ENCODE measurements at regions not wholly inside any gene's neighbourhood (a gene's known extent, or its start where the extent isn't known, plus 50 kb on each side); places are given as distances from the start of the nearest gene placed in this dataset.
"Not testable (repeated sequence)": the region's sequence is repeated elsewhere in the genome, so short reads cannot be mapped to it uniquely, and the experiment has no call there.

DNA sequence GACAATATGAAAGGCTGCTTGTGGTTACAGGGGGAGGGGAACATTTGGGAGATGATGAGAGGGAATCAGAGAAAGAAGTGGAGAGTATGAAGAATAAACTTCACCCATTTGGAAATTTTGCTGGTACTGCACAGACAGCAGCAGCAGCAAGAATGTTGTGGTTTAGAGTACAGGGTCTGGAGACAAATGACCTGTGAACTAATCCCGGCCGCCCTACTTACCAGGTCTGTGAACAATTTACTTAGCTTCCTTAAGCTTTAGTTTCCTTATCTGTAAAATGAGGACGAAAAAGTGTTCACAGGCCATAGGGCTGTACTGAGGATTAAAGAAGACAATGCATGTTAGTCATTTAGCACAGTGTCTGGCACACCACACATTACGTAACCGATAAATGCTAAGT lies 685.4 kb upstream of the CELF4 start:
- no peak for DNase-seq

GRCh38 chr18:38244480-38244879 lies 678.9 kb upstream of the CELF4 start:
- DNase-seq, result no peak

DNA sequence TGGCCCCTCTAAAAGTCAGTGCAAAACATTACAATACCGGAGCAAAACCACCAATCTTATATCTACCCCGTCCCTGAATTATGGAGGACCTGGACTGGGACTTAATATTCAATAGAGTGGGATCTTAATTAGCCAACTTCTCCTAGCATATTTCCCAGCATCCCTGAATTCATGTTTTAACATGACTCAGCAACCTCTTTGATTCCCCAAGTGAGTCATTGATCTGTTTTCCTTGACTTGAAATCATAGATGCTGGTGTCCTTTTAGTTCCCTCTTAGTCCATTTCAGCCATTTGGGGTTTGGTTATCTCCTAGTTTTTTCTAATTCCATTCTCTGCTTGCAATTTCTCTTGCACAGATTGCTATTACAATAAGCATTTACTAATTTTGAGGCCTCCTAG lies 677.7 kb upstream of the CELF4 start:
- DNase-seq, result no peak

DNA sequence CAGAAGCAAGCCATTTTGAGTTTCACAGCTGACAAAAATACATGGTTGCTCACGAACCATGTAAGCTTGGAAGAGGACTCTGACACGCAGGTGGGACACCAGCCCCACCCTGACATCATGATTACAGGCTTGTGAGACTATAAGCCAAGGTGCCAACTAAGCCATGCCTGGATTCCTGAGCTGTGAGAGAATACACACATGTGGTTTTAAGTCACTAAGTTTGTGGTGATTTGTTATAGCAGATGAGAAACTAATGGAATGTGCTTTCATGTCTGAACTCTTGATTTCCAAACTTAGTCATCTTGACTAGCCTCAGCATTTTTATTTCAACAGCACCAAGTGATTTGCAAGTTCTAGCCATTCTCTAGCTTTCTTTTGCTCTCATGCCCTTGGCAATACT lies 676.1 kb upstream of the CELF4 start:
- DNase-seq, result no peak

- no peak for DNase-seq
Observed at GRCh38 chr18:38241216-38241615, 675.6 kb upstream of the CELF4 start.

- no peak for DNase-seq
Observed at GRCh38 chr18:38239606-38240005, 674.0 kb upstream of the CELF4 start.

GRCh38 chr18:38237796-38238195 lies 672.2 kb upstream of the CELF4 start:
- no peak for DNase-seq

DNA sequence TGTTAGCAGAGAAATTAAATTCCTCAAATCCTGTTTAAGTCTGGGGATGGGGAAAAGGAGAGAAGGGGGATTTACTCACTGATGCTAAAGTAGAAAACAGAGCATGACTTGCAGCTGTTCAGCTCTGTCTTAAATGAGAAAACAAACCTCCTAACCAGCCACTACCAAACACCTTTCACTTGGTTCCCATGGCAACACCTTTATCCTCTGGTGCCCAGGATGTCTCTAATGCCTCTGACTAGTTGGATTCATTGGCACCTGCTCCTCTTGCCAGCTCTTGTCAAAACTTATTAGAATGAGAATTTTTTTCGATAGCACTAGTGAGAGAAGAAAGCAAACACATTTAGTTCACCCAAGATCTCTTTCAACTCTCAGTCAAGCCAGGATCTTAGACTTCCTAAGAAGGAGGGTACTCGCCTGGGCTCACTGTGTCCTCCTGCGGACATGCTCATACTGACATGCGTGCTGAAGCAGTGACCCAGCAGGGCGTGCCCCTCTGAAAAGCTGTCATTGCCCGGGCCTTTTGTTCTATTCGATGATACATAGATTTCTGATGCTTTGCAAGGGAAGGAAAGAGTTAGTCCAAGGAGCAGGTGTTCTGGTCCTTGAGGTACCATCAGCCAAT lies 656.0 kb upstream of the CELF4 start:
- DNase-seq, result peak; percentile 31 to 33

GRCh38 chr18:38198956-38199355 lies 633.4 kb upstream of the CELF4 start:
- no peak for DNase-seq

DNA sequence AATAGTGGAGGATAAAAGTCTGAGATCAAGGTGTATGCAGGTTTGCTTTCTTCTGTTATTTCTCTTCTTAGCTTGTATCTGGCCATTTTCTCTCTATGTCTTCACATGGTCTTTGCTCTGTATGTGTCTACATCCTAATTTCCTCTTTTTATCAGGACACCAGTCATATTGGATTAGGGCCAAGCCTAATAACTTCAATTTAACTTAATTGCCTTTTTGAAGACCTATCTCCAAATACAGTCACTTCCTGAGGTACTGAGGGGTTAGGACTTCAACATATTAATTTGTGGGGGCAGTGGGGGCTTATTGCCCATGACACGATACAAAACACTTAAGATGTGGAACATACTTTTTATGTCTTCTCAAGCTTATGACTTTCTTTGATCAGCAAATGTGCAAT lies 632.9 kb upstream of the CELF4 start:
- DNase-seq, result no peak

DNA sequence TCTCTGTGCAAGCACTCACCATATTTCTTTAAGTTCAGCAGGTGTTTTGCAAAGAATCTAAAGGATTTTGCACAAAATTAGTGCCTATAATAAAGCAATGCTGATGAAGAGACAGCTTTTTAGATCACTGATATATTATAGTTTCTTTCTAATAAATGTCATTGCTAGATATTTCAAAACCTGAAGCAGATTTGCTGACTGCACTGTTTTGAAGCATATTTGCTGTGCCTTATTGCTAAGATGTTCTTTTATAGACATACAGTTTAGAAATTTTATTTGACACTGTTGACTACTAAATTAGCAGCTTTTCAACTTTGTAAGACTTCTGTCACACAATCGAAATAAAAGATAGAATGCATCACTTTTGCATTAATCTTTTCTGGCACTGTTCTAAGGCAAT lies 620.9 kb upstream of the CELF4 start:
- no peak for DNase-seq

DNA sequence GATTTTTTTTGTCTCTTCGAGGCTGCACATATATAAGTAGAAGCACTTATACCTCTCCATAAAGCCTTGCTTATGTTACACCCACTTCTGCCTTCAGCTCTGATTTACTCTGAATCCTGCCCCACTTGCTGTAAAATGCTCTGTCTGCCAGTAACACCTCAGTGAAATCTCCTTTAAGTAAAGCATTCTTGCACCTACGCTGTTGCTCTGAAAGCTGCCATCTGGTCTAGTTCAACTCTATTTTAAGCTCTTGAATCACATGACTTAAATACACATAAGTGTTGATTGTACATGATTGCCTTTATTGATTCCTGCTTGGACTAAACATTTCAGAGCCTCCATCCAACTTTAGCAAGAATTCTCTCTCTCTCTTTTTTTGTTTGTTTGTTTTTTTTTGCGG lies 609.0 kb upstream of the CELF4 start:
- DNase-seq, result peak in 1 of 2 experiments; percentile 21

DNA sequence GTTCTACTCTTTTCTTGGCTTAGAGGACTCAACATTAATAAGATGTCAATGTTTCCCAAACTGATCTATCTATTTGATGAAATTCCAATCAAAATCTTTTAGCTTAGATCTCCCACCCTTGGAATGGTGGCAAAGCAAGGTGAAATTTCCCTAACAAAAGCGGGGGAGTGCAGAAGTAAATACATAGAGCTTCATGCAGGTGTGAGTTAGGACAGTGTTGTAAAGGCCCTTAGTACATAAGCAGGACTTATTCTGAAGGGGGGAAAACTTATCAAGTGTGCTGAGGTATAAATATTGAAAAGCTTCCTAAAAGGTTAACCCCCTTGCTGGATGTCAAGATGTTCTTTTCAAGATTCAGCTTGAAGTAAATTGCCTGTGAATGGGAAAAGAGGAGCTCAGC lies 608.6 kb upstream of the CELF4 start:
- DNase-seq, result no peak

GRCh38 chr18:38170845-38171244 lies 605.2 kb upstream of the CELF4 start:
- no peak for DNase-seq

DNA sequence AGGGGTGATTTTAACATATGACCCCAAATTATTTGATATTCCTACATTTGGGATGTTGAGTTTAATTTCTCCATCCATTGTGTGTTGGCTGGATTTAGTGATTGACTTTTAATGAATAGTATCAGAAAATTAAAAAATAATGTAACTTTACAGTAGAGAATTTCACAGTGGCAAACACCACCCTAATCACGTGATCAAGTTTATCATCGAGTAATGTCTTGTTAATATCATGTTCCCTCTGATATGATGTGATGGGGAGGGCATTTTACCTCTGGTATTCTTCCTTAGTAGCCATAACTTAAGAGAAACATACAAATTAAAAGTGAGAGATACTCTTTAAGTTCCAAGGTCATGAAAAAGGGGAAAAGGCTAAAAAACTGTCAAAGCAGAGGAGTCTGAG lies 602.0 kb upstream of the CELF4 start:
- no peak for DNase-seq

DNA sequence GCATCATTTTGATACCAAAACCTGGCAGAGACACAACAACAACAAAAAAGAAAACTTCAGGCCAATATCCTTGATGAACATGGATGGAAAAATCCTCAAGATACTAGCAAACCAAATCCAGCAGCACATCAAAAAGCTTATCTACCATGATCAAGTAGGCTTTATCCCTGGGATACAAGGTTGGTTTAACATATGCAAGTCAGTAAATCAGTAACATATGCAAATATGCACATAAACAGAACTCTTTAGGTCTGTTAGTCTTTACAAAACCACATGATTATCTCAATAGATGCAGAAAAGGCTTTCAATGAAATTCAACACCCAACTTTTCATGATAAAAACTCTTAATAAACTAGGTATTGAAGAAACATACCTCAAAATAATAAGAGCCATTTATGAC lies 587.5 kb upstream of the CELF4 start:
- not testable (repeated sequence) for DNase-seq

GRCh38 chr18:38116716-38117115 lies 551.1 kb upstream of the CELF4 start:
- DNase-seq, result no peak

DNA sequence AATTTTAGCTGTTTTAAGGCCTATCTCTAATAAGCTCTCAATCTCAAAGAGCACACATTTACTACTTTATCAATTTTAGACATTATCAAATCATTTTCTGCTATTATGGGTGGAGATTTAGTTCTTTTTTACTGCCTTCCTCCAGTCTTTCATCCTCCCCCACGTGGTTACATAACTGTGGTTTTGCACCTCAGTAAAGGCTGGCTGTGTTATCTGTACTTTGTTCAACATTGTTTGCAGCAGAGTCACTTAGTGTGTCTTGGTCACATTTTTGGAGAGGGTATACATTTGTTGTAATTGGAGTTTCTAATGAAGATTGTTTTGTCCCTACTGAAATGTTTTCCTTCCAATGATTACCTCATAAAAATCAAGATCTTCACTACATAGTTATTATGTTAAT lies 549.6 kb upstream of the CELF4 start:
- no peak for DNase-seq

DNA sequence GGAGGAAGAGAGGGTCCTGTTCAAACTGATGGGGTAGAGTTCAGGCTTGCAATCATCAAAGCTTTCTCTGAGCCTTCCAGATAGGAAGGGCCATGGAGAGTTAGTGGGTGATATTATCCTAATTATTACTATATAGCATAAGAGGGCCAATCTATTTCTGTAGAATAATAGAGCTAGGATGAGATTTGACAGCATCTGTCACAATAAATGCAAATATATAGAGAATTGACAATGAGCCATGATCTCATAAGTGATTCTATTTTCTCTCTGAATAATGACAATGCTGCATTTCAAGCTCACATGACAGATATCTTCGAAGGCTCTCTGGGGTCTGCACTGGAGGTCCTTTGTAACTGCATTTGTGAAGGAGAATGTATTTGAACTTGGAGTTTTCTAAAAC lies 521.9 kb upstream of the CELF4 start:
- no peak for DNase-seq

DNA sequence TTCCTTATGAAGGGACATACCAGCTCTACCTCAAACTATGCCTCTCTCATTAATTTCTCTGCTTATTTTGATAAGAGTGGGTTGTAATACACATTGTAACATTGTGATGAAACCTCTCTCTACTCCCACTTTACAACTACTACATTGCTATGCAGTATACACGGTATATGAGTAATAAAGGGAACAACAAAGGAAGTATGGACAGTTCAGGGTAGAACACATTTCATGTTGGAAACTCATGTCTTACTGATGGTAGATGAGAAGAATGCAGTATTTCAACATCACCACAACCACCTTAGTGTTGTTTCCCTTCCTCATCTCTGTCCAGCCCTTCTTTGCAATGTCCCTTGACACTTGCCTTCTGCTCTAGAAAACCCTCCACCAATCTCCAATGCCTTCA lies 515.9 kb upstream of the CELF4 start:
- no peak for DNase-seq

GRCh38 chr18:38077229-38077628 lies 511.6 kb upstream of the CELF4 start:
- DNase-seq, result no peak

- DNase-seq, result no peak
Observed at GRCh38 chr18:38076346-38077070, 510.9 kb upstream of the CELF4 start.

DNA sequence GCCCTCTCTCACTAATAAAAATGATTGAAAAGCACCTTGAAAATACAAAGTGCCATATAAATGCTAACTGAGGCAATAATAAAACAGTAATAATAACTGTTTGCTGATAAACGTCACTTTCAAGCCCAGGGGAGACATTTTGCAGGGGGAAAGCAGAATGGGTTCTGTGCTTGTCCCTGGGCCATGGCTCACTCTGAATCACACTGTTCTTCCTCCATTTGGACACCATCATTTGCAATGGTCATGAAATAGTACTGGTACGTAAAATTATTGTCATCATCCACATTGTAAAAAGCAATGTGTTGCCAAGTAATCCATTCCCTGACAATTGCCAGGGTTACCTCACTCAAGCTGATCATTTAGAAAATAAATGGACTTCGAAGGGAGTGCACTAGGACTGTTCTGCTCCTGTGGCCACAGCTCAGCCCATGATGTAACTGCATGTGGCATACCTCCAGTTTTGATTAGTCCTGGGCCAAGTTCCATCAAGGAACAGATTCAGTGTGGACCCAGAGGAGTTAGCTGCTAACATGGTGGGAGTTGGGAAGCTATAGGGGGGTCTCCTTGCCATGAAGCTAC lies 508.8 kb upstream of the CELF4 start:
- DNase-seq, result no peak

GRCh38 chr18:38067821-38068220 lies 502.2 kb upstream of the CELF4 start:
- DNase-seq, result no peak

DNA sequence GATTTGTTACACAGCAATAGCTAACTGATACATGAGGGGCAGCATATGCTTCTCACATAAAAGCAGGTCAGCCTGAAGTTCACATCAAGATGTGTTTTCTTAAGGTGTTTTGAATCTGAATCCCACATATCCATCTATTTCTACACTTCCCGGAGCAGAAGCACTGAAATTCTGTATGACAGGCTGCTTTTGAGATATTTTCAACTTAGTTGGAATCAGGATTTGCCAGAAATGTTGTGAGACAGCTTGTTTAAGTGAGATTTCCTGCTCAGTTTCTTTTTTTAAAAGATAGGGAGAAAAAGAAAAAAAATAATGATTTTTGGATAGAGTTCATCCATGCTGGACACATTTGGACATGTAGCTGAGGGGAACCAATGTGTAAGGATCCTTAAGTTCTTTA lies 501.5 kb upstream of the CELF4 start:
- DNase-seq, result no peak

Measured in NCI-H187 (cell line).